WTC11 (cell line): ENCODE measurements at regions not wholly inside any gene's neighbourhood (a gene's known extent, or its start where the extent isn't known, plus 50 kb on each side); places are given as distances from the start of the nearest gene placed in this dataset.
A peak's percentile ranks its signal among the peaks of the same experiment; 100 is the strongest.

ENCODE experiments used
- ATAC-seq: fragments of 200-7000 bp; cut with Tn5 transposase; 2 replicates; pipeline ENCODE4 v1.10.0; 2021; ENCODE audit warnings: mild to moderate bottlenecking, moderate library complexity
- CTCF ChIA-PET: fragments of 300-600 bp; sonication (Branson Sonifier 250); formaldehyde crosslinking; loops from one replicate; lab custom pipeline; 2021; ENCODE audit warnings: antibody characterized with exemption; lab: Charles Lee
- POLR2A ChIA-PET: fragments of 350-600 bp; sonication (Branson Sonifier 250); formaldehyde crosslinking; loops from one replicate; lab custom pipeline; 2021; ENCODE audit warnings: antibody characterized with exemption; lab: Charles Lee
- DNase-seq: peaks from one replicate; pipeline ENCODE4 v3.0.0; 2021; ENCODE audit warnings: low spot score
- H3K27ac Mint-ChIP-seq: 2 replicates; pipeline ENCODE4 v1.8.0; 2021; ENCODE audit warnings: mixed read lengths
- H3K27me3 Mint-ChIP-seq: 2 replicates; pipeline ENCODE4 v1.8.0; 2021; ENCODE audit warnings: low read depth, mild to moderate bottlenecking, moderate library complexity, mixed read lengths
- H3K36me3 Mint-ChIP-seq: 2 replicates; pipeline ENCODE4 v1.8.0; 2021; ENCODE audit warnings: mixed read lengths
- H3K4me1 Mint-ChIP-seq: 2 replicates; pipeline ENCODE4 v1.8.0; 2022; ENCODE audit warnings: mixed read lengths
- H3K4me3 Mint-ChIP-seq: 2 replicates; pipeline ENCODE4 v1.8.0; 2021; ENCODE audit warnings: mild to moderate bottlenecking, moderate library complexity, mixed read lengths
- H3K9me3 Mint-ChIP-seq: 2 replicates; pipeline ENCODE4 v1.8.0; 2021; ENCODE audit warnings: mixed read lengths
- AR ChIP-seq: fragments of 250-450 bp; sonication (Bioruptor Pico); IDR thresholded peaks from 2 replicates; pipeline ENCODE4 v1.9.0; 2021; ENCODE audit warnings: mild to moderate bottlenecking
- ATF1 ChIP-seq: sonication (generic); formaldehyde crosslinking; IDR thresholded peaks from 2 replicates; pipeline ENCODE4 v1.8.1; 2023; ENCODE audit warnings: mild to moderate bottlenecking, moderate library complexity, missing genetic modification reagents
- CBFB ChIP-seq: sonication (generic); formaldehyde crosslinking; IDR thresholded peaks from 2 replicates; pipeline ENCODE4 v1.8.1; 2022; ENCODE audit warnings: mild to moderate bottlenecking, low read depth, missing genetic modification reagents
- E2F1 ChIP-seq: sonication (generic); formaldehyde crosslinking; IDR thresholded peaks from 2 replicates; pipeline ENCODE4 v1.8.0; 2022; ENCODE audit warnings: mild to moderate bottlenecking, missing genetic modification reagents
- FOXJ3 ChIP-seq: sonication (generic); formaldehyde crosslinking; IDR thresholded peaks from 2 replicates; pipeline ENCODE4 v1.9.0; 2021; ENCODE audit warnings: missing genetic modification reagents, mild to moderate bottlenecking, borderline replicate concordance
- FOXK1 ChIP-seq: sonication (generic); formaldehyde crosslinking; IDR thresholded peaks from 2 replicates; pipeline ENCODE4 v1.8.0; 2022; ENCODE audit warnings: mild to moderate bottlenecking, moderate library complexity, missing genetic modification reagents
- GABPB1 ChIP-seq: sonication (generic); formaldehyde crosslinking; IDR thresholded peaks from 2 replicates; pipeline ENCODE4 v1.8.1; 2023; ENCODE audit warnings: mild to moderate bottlenecking, missing genetic modification reagents
- GTF2I ChIP-seq: fragments of 250-450 bp; sonication (Bioruptor Pico); conservative IDR thresholded peaks from 2 replicates; pipeline ENCODE4 v1.4.0; 2021; ENCODE audit warnings: mild to moderate bottlenecking
- IRF2 ChIP-seq: sonication (generic); formaldehyde crosslinking; IDR thresholded peaks from 2 replicates; pipeline ENCODE4 v1.8.0; 2022; ENCODE audit warnings: low read depth, missing genetic modification reagents, borderline replicate concordance
- SMAD3 ChIP-seq: sonication (generic); formaldehyde crosslinking; IDR thresholded peaks from 2 replicates; pipeline ENCODE4 v1.8.0; 2022; ENCODE audit warnings: missing genetic modification reagents, mild to moderate bottlenecking, borderline replicate concordance
- ZNF138 ChIP-seq: sonication (generic); formaldehyde crosslinking; conservative IDR thresholded peaks from 2 replicates; pipeline ENCODE4 v1.8.1; 2022; ENCODE audit warnings: mild to moderate bottlenecking, moderate library complexity, missing genetic modification reagents
- ZNF232 ChIP-seq: sonication (generic); formaldehyde crosslinking; IDR thresholded peaks from 2 replicates; pipeline ENCODE4 v1.8.0; 2022; ENCODE audit warnings: mild to moderate bottlenecking, missing genetic modification reagents
- ZNF396 ChIP-seq: fragments of 250-450 bp; sonication (Bioruptor Pico); IDR thresholded peaks from 2 replicates; pipeline ENCODE4 v1.8.0; 2021; ENCODE audit warnings: mild to moderate bottlenecking, moderate library complexity, borderline replicate concordance
- ZNF423 ChIP-seq: fragments of 250-450 bp; sonication (Bioruptor Pico); IDR thresholded peaks from 2 replicates; pipeline ENCODE4 v2.1.2; 2022; ENCODE audit warnings: mild to moderate bottlenecking, moderate library complexity
- ZNF425 ChIP-seq: fragments of 250-450 bp; sonication (Bioruptor Pico); conservative IDR thresholded peaks from 2 replicates; pipeline ENCODE4 v1.9.0; 2021; ENCODE audit warnings: mild to moderate bottlenecking
- ZNF671 ChIP-seq: fragments of 250-450 bp; sonication (Bioruptor Pico); IDR thresholded peaks from 2 replicates; pipeline ENCODE4 v1.8.0; 2021; ENCODE audit warnings: mild to moderate bottlenecking
- TF ChIP-seq, protein P1 (sequence below): sonication (generic); formaldehyde crosslinking; IDR thresholded peaks from 2 replicates; pipeline ENCODE4 v1.8.1; 2022; ENCODE audit warnings: mild to moderate bottlenecking, missing genetic modification reagents, moderate library complexity, borderline replicate concordance
- TF ChIP-seq, protein P2 (sequence below): sonication (generic); formaldehyde crosslinking; IDR thresholded peaks from 2 replicates; pipeline ENCODE4 v1.8.0; 2022; ENCODE audit warnings: mild to moderate bottlenecking, missing genetic modification reagents
- TF ChIP-seq, protein P3 (sequence below): sonication (generic); formaldehyde crosslinking; IDR thresholded peaks from 2 replicates; pipeline ENCODE4 v1.8.0; 2022; ENCODE audit warnings: mild to moderate bottlenecking, missing genetic modification reagents
- TF ChIP-seq, protein P4 (sequence below): fragments of 250-450 bp; sonication (Bioruptor Pico); IDR thresholded peaks from 2 replicates; pipeline ENCODE4 v1.9.0; 2021; ENCODE audit warnings: mild to moderate bottlenecking, borderline replicate concordance

- POLR2A ChIA-PET = no interaction called here
- DNase-seq = no peak
Observed at GRCh38 chrX:103442536-103442901, 66.2 kb downstream of the BEX3 start.

DNA sequence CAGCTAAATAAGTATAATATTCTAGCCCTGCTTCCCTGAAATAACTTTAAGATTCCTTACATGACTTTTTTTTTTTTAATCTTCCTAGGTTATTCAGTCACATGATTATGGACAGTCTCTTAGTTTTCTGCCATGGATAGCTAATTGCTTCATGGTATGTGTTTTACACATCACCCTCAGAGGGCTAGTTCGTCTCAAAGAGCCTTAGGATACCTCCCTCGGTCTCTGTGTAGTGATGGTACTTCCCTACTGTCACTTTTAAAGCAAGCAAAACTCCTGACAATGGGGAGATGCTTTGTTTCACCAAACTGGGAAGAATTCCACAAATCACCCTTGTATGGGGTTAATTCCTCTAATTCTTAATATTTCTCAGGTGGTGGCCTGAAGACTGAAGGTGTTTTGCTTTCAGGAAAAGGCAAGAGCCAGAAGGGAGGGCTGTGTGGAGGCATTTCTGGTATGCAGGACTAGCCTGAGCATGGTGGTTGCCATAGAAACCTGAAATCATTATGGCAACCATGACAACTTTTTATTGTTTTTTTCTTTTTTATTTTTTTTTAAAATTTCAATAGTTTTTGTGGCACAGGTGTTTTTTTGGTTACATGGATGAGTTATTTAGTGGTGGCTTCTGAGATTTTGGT lies 70.4 kb downstream of the BEX3 start:
- peak; percentile 85 for ATAC-seq
- Mint-ChIP-seq H3K27ac (peak overlapping the region; percentile 67; the same call in 1 of the 2 replicates), H3K36me3 (peaks cover 17% of the 10 kb centered on the region), H3K9me3 (peaks cover 12% of the 10 kb centered on the region), H3K27me3 (no peaks in the 10 kb centered on the region), H3K4me1 (peaks cover 31% of the 10 kb centered on the region), H3K4me3 (no peak overlapping the region)
- ChIA-PET POLR2A (no interaction called here), CTCF (interaction anchor here (1.3 kb wide), 1 partner anchor 17 kb away, joined by 6 read pairs; no protein-coding TSS in a partner anchor)
- no peak for DNase-seq
- TF ChIP-seq ZNF671 (CRISPR knock-in tag) (no peak), CBFB (no peak), GTF2I (CRISPR knock-in tag) (no peak), ZNF425 (CRISPR knock-in tag) (no peak), AR (CRISPR knock-in tag) (no peak)
- TF ChIP-seq, protein P1, sequence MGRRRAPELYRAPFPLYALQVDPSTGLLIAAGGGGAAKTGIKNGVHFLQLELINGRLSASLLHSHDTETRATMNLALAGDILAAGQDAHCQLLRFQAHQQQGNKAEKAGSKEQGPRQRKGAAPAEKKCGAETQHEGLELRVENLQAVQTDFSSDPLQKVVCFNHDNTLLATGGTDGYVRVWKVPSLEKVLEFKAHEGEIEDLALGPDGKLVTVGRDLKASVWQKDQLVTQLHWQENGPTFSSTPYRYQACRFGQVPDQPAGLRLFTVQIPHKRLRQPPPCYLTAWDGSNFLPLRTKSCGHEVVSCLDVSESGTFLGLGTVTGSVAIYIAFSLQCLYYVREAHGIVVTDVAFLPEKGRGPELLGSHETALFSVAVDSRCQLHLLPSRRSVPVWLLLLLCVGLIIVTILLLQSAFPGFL (CRISPR knock-in tag) = no peak

More at GRCh38 chrX:103442536-103442901, 66.2 kb downstream of the BEX3 start:
- TF ChIP-seq ZNF232 (no peak), FOXJ3 (CRISPR knock-in tag) (no peak), SMAD3 (CRISPR knock-in tag) (no peak), ZNF396 (CRISPR knock-in tag) (no peak), GABPB1 (CRISPR knock-in tag) (no peak), ZNF423 (CRISPR knock-in tag) (no peak), IRF2 (CRISPR knock-in tag) (no peak), E2F1 (CRISPR knock-in tag) (no peak), ATF1 (CRISPR knock-in tag) (no peak), ZNF138 (CRISPR knock-in tag) (no peak), FOXK1 (no peak)
- TF ChIP-seq, protein P2, sequence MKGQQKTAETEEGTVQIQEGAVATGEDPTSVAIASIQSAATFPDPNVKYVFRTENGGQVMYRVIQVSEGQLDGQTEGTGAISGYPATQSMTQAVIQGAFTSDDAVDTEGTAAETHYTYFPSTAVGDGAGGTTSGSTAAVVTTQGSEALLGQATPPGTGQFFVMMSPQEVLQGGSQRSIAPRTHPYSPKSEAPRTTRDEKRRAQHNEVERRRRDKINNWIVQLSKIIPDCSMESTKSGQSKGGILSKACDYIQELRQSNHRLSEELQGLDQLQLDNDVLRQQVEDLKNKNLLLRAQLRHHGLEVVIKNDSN (CRISPR knock-in tag) = no peak
- TF ChIP-seq, protein P3, sequence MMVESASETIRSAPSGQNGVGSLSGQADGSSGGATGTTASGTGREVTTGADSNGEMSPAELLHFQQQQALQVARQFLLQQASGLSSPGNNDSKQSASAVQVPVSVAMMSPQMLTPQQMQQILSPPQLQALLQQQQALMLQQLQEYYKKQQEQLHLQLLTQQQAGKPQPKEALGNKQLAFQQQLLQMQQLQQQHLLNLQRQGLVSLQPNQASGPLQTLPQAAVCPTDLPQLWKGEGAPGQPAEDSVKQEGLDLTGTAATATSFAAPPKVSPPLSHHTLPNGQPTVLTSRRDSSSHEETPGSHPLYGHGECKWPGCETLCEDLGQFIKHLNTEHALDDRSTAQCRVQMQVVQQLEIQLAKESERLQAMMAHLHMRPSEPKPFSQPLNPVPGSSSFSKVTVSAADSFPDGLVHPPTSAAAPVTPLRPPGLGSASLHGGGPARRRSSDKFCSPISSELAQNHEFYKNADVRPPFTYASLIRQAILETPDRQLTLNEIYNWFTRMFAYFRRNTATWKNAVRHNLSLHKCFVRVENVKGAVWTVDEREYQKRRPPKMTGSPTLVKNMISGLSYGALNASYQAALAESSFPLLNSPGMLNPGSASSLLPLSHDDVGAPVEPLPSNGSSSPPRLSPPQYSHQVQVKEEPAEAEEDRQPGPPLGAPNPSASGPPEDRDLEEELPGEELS (CRISPR knock-in tag) = no peak
- TF ChIP-seq, protein P4, sequence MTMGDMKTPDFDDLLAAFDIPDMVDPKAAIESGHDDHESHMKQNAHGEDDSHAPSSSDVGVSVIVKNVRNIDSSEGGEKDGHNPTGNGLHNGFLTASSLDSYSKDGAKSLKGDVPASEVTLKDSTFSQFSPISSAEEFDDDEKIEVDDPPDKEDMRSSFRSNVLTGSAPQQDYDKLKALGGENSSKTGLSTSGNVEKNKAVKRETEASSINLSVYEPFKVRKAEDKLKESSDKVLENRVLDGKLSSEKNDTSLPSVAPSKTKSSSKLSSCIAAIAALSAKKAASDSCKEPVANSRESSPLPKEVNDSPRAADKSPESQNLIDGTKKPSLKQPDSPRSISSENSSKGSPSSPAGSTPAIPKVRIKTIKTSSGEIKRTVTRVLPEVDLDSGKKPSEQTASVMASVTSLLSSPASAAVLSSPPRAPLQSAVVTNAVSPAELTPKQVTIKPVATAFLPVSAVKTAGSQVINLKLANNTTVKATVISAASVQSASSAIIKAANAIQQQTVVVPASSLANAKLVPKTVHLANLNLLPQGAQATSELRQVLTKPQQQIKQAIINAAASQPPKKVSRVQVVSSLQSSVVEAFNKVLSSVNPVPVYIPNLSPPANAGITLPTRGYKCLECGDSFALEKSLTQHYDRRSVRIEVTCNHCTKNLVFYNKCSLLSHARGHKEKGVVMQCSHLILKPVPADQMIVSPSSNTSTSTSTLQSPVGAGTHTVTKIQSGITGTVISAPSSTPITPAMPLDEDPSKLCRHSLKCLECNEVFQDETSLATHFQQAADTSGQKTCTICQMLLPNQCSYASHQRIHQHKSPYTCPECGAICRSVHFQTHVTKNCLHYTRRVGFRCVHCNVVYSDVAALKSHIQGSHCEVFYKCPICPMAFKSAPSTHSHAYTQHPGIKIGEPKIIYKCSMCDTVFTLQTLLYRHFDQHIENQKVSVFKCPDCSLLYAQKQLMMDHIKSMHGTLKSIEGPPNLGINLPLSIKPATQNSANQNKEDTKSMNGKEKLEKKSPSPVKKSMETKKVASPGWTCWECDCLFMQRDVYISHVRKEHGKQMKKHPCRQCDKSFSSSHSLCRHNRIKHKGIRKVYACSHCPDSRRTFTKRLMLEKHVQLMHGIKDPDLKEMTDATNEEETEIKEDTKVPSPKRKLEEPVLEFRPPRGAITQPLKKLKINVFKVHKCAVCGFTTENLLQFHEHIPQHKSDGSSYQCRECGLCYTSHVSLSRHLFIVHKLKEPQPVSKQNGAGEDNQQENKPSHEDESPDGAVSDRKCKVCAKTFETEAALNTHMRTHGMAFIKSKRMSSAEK = no peak
- CTCF ChIA-PET = no interaction called here
- H3K9me3 Mint-ChIP-seq = no peaks in the 10 kb centered on the region
- H3K27ac Mint-ChIP-seq = 0 out of 2 replicates have a peak overlapping the region, but pooled peaks have one; percentile 6
- H3K36me3 Mint-ChIP-seq = no peaks in the 10 kb centered on the region
- no peak overlapping the region for H3K4me3 Mint-ChIP-seq
- no peaks in the 10 kb centered on the region for H3K27me3 Mint-ChIP-seq
- ATAC-seq = no peak
- peaks cover 61% of the 10 kb centered on the region for H3K4me1 Mint-ChIP-seq
